ENCODE measurements at regions not wholly inside any gene's neighbourhood (a gene's known extent, or its start where the extent isn't known, plus 50 kb on each side); places are given as distances from the start of the nearest gene placed in this dataset.

DNA sequence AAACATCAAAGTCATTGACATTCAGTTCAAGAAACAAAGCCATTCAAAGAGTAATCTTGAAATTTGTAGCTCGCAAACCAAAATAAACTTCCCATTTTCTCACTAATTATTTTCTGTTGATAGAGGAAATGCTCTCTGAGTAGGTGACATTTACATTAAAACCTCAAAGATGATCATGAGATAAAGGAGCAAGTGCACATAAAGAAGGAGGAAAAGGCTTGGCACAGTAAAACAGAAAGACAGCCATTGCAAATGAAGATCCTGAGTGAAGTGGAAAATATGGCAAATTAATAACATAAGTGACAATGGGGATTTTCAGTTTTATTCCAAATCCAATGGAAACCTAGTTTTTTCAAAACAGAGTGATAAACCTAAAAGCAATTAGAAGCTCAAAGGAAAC lies 2320.8 kb downstream of the ARAP2 start:
- TF ChIP-seq, protein P1, sequence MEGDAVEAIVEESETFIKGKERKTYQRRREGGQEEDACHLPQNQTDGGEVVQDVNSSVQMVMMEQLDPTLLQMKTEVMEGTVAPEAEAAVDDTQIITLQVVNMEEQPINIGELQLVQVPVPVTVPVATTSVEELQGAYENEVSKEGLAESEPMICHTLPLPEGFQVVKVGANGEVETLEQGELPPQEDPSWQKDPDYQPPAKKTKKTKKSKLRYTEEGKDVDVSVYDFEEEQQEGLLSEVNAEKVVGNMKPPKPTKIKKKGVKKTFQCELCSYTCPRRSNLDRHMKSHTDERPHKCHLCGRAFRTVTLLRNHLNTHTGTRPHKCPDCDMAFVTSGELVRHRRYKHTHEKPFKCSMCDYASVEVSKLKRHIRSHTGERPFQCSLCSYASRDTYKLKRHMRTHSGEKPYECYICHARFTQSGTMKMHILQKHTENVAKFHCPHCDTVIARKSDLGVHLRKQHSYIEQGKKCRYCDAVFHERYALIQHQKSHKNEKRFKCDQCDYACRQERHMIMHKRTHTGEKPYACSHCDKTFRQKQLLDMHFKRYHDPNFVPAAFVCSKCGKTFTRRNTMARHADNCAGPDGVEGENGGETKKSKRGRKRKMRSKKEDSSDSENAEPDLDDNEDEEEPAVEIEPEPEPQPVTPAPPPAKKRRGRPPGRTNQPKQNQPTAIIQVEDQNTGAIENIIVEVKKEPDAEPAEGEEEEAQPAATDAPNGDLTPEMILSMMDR (IDR thresholded peaks at IDR 0.05), result no peak
- TF ChIP-seq ZFX (IDR thresholded peaks at IDR 0.05; ENCODE audit: borderline replicate concordance), result no peak
- no peak overlapping the region for H3K27ac ChIP-seq

DNA sequence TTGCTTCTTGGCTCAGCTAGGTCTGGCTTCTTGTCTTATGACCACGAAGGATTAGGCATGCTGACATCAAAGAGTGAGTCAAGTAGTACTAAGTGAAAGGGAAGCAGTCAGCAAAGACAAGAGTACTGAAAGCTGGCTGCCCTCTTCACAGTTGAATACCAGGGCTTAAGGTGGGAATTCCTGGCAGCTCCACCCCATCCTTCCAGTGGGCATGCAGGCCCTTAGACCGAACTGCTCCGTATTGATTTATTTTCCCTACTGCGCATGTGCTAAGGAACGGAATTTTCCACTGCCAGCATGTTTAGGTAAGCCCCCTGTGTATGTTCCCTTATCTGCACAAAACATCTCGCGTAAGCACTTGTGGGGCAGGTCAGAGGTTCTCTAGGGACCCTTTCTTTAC lies 2320.1 kb downstream of the ARAP2 start:
- H3K27ac ChIP-seq, result no peak overlapping the region
- TF ChIP-seq ZFX (IDR thresholded peaks at IDR 0.05; ENCODE audit: borderline replicate concordance), result no peak
- TF ChIP-seq, protein P1 (IDR thresholded peaks at IDR 0.05), result no peak

DNA sequence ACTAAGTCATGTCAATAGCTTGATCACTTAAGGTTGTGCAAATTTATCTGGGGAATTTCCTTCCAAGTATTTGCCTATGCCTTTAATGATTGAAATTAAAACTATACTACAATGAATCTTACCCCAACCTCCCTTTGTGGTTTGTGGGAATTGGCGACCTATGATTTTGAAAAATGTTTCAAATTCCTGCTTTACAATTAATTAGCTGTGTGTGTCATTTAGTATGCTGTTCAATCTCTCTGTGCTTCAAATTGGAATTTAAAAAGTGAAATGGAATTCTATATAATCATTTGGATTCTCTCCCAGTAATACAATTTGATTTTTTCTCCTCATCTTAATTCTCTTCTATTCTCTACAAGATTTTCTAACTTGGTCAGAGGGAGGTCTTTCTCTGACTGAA lies 2319.5 kb downstream of the ARAP2 start:
- H3K27ac ChIP-seq, result no peak overlapping the region
- TF ChIP-seq, protein P1 (IDR thresholded peaks at IDR 0.05), result no peak
- TF ChIP-seq ZFX (IDR thresholded peaks at IDR 0.05; ENCODE audit: borderline replicate concordance), result no peak

DNA sequence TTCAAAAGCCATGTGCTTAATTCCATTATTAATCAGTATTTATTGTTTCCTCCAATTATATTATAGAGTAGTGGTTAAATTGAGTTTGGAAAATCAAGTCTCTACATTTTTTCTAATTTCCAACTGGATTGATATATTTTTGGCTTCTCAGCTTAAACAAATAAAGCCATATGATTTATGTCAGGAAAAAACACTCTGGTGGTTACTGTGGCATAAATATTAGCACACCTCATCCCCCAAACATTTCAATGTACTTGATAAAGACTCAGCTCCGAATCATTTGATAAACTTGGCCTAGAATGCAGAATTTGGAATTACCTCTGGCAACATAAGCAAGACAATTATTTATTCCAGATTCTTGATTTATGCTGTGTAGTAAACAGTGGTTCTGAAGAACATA lies 2313.8 kb downstream of the ARAP2 start:
- TF ChIP-seq ZFX (IDR thresholded peaks at IDR 0.05; ENCODE audit: borderline replicate concordance), result no peak
- TF ChIP-seq, protein P1 (IDR thresholded peaks at IDR 0.05), result no peak
- no peak overlapping the region for H3K27ac ChIP-seq

DNA sequence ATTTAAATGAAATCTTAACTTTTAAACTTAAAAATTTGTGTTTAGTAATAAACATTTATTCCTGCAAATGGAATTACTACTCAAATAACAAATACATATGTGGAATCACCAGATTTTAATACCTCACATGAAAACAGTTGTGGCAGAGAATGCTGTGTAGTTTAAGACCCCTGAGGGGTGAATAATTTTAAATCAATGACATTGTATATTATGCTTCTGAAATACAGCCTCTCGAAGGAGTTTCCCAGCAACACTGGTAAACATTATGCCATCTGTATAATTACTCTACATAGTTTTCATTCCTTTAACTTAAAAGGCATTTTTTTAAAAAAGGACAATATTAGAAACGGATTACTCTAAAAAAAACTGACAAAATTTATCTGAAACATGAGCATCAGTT lies 2313.3 kb downstream of the ARAP2 start:
- H3K27ac ChIP-seq, result no peak overlapping the region
- TF ChIP-seq, protein P1 (IDR thresholded peaks at IDR 0.05), result no peak
- TF ChIP-seq ZFX (IDR thresholded peaks at IDR 0.05; ENCODE audit: borderline replicate concordance), result no peak

DNA sequence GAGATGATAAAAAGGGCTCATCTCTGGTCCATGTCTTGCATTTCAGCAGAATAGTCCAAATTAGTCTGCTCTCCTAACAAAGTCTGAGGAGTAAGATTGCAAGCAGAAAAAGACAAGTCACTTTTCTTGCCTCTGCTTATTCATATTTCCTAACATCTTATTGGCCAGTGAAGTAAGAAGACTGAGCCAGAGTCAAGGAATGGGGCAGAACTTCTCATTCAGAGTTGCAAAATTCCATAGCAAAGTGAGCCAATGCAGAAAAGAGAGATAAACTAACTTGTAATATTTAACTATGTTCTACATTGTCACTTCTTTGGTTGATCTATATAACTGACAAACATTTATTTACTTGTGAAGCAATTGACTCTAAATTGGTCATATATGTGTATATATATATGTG lies 2304.0 kb downstream of the ARAP2 start:
- TF ChIP-seq, protein P1 (IDR thresholded peaks at IDR 0.05), result no peak
- TF ChIP-seq ZFX (IDR thresholded peaks at IDR 0.05; ENCODE audit: borderline replicate concordance), result no peak

DNA sequence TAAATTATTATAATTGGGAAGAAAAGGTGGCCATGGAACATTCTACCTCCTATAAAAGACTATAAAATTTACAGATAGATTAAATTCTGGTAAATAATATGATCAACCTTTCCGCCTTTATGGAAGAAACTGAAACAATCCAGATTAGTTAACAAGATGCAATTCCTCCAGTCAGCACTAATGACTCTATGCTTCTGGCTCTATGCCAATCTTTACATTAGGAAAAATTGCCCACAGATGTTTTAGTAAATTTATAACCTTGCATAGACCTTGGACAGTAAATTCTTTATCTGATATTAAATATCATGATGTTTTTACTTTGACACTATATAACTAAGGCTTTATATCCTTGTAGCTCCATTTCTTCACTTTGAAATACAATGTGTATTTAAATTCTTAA lies 2302.5 kb downstream of the ARAP2 start:
- TF ChIP-seq, protein P1 (IDR thresholded peaks at IDR 0.05), result no peak
- TF ChIP-seq ZFX (IDR thresholded peaks at IDR 0.05; ENCODE audit: borderline replicate concordance), result no peak
- no peak overlapping the region for H3K27ac ChIP-seq

More for the DNA sequence above, 2304.0 kb downstream of the ARAP2 start:
- H3K27ac ChIP-seq, result no peak overlapping the region

Measured in 22Rv1 (cell line).